Loucy (cell line): ENCODE measurements at regions not wholly inside any gene's neighbourhood (a gene's known extent, or its start where the extent isn't known, plus 50 kb on each side); places are given as distances from the start of the nearest gene placed in this dataset.

Experiments
- CTCF ChIP-seq: fragments of 200-600 bp; sonication (generic); conservative IDR thresholded peaks from 2 replicates; pipeline ENCODE4 v1.5.1; 2014; ENCODE audit warnings: mild to moderate bottlenecking, antibody characterized with exemption, low read length
- EZH2phosphoT487 ChIP-seq: fragments of 200-600 bp; IDR thresholded peaks from 2 replicates; pipeline ENCODE4 v1.6.1; 2018; ENCODE audit warnings: antibody characterized with exemption, mild to moderate bottlenecking, moderate library complexity, borderline replicate concordance

GRCh38 chr5:124839371-124839998, 93.0 kb upstream of the ZNF608 start:
- TF ChIP-seq CTCF (no peak), EZH2phosphoT487 (no peak)
